ENCODE measurements at regions not wholly inside any gene's neighbourhood (a gene's known extent, or its start where the extent isn't known, plus 50 kb on each side); places are given as distances from the start of the nearest gene placed in this dataset.
"Not testable (repeated sequence)": the region's sequence is repeated elsewhere in the genome, so short reads cannot be mapped to it uniquely, and the experiment has no call there.

DNA sequence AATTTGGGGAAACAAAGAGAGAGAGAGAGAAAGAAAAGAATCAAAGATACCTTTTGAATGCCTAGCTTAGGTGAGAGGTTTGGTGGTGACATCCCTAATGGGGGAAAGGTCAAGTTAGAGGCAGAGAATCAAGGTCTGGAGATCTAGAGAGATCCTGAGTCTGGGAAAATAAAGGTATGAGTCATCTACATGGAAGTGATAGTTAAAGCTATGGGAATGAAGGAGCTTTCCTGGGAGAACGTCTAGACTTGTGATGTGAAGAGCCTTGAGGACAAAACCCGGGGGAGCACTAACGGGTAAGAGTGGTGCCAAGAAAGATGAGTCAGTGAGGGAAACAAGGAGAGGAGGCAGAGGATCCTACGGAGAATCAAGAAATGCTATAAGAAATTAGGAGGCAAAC is 110.8 kb upstream of the RUNX1 start:
- 34 to 40% methylated on average over 4 of the region's 4 CpGs for WGBS, 2 experiments (ENCODE audit: low coverage in 1 of 2, low lambda C conversion rate in 2 of 2, missing lambda C conversion rate in 2 of 2)
- H3K9me2 ChIP-seq (ENCODE audit: insufficient read depth) = no peaks in the 10 kb centered on the region
- no peaks in the 10 kb centered on the region for H3K9me3 ChIP-seq (ENCODE audit: low read depth)
- H2AFZ ChIP-seq = no peak overlapping the region
- H3K4me3 ChIP-seq = no peak overlapping the region
- H3K27ac ChIP-seq = no peak overlapping the region
- H3K4me1 ChIP-seq (ENCODE audit: insufficient read depth) = peaks cover 12% of the 10 kb centered on the region
- TF ChIP-seq EZH2 (IDR thresholded peaks at IDR 0.05; ENCODE audit: insufficient read depth, poor library complexity, severe bottlenecking) (no peak), EZH2phosphoT487 (IDR thresholded peaks at IDR 0.05; ENCODE audit: insufficient read depth, low read depth) (no peak)
- H3K79me2 ChIP-seq (ENCODE audit: insufficient read depth) = no peaks in the 10 kb centered on the region
- no peak overlapping the region for H3K9ac ChIP-seq
- H3K4me2 ChIP-seq (ENCODE audit: unreplicated experiment) = no peak overlapping the region
- no peaks in the 10 kb centered on the region for H4K20me1 ChIP-seq (ENCODE audit: insufficient read depth)
- peaks cover 10% of the 10 kb centered on the region; the same call in 1 of the 2 replicates for H3F3A ChIP-seq (ENCODE audit: insufficient read depth)
- H3K27me3 ChIP-seq (replicated peaks; ENCODE audit: insufficient read depth) = no peaks in the 10 kb centered on the region
- H3K36me3 ChIP-seq (ENCODE audit: low read depth) = no peaks in the 10 kb centered on the region
- DNase-seq = peak; percentile 38
- in situ Hi-C loops (cut with MboI) = no loop called here

DNA sequence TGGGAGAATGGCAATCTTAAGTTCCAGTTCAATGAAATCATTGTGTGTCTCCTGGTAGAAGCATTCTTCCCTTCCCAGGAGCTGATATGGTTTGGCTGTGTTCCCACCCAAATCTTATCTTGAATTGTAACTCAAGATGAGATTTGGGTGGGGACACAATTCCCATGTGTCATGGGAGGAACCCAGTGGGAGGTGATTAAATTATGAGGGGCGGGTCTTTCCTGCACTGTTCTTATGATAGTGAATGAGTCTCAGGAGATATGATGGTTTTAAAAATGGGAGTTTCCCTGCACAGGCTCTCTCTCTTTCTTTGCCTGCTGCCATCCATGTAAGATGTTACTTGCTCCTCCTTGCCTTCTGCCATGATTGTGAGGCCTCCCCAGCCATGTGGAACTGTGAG is 108.3 kb upstream of the RUNX1 start:
- H3K4me3 ChIP-seq; H3K27ac ChIP-seq; H4K20me1 ChIP-seq (ENCODE audit: insufficient read depth); H3K4me2 ChIP-seq (ENCODE audit: unreplicated experiment); H3K9me2 ChIP-seq (ENCODE audit: insufficient read depth); H3F3A ChIP-seq (ENCODE audit: insufficient read depth); in situ Hi-C loops (cut with MboI); DNase-seq; H3K27me3 ChIP-seq (replicated peaks; ENCODE audit: insufficient read depth); H3K4me1 ChIP-seq (ENCODE audit: insufficient read depth); H3K9ac ChIP-seq; H2AFZ ChIP-seq; H3K9me3 ChIP-seq (ENCODE audit: low read depth); H3K79me2 ChIP-seq (ENCODE audit: insufficient read depth); H3K36me3 ChIP-seq (ENCODE audit: low read depth): not testable (repeated sequence)
- 82 to 100% methylated on average over 1 of the region's 1 CpG for WGBS, 2 experiments (ENCODE audit: low coverage in 1 of 2, low lambda C conversion rate in 2 of 2, missing lambda C conversion rate in 2 of 2)

DNA sequence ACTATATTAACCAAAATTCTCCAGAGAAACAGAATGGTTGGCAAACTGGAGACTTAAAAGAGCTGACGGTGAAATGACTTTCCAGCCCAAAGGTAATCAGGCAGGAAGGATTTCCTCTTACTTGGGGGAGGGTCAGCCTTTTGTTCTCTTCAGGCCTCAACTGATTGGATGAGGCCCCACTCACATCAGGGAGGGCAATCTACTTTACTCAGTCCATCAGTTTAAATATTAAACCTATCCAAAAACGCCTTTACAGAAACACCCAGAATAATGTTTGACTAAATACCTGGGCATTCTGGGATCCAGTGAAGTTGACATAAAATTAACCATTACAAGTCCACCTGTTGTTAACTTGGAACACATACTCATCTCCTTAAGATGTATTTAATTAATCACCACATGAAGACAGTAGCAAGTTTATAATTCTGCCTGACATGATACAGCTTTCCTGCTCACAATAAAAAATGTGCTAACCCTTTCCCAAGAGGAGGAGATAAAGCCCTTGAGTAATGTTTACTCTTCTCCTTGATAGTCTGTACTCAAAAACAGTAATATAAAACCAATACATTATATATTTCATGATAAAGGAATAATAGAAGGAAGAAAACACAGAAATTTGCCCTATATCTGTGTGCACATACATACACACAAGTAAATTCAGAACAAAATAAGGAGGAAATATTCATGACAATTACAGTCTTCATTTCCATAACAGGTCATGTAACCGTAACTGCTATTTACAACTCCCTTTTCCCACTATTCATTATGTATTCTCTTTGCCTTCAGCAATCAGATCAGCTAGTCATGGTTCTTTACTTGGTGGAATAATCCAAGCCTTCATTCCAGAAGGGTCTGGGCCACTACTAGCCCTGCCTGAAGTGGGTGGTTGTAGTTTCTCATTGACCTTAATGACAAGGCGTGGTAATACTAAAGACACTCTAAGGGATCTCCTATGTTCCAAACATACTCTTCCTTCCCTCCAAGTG is 107.5 kb upstream of the RUNX1 start:
- Histone ChIP-seq H2AFZ (no peak overlapping the region), H3F3A (ENCODE audit: insufficient read depth) (peaks cover 4% of the 10 kb centered on the region; the same call in 1 of the 2 replicates), H3K9me2 (ENCODE audit: insufficient read depth) (no peaks in the 10 kb centered on the region), H3K36me3 (ENCODE audit: low read depth) (no peaks in the 10 kb centered on the region), H3K4me1 (ENCODE audit: insufficient read depth) (peaks cover 2% of the 10 kb centered on the region; the same call in 1 of the 2 replicates), H4K20me1 (ENCODE audit: insufficient read depth) (no peaks in the 10 kb centered on the region), H3K4me3 (no peak overlapping the region), H3K9ac (no peak overlapping the region), H3K9me3 (ENCODE audit: low read depth) (no peaks in the 10 kb centered on the region), H3K27ac (no peak overlapping the region), H3K27me3 (replicated peaks; ENCODE audit: insufficient read depth) (no peaks in the 10 kb centered on the region), H3K4me2 (ENCODE audit: unreplicated experiment) (no peak overlapping the region), H3K79me2 (ENCODE audit: insufficient read depth) (no peaks in the 10 kb centered on the region)
- TF ChIP-seq EZH2phosphoT487 (IDR thresholded peaks at IDR 0.05; ENCODE audit: insufficient read depth, low read depth) (no peak), EZH2 (IDR thresholded peaks at IDR 0.05; ENCODE audit: insufficient read depth, poor library complexity, severe bottlenecking) (no peak)
- DNase-seq = no peak
- in situ Hi-C loops (cut with MboI) = no loop called here
- 95 to 97% methylated on average over 4 of the region's 4 CpGs for WGBS, 2 experiments (ENCODE audit: low coverage in 1 of 2, low lambda C conversion rate in 2 of 2, missing lambda C conversion rate in 2 of 2)

DNA sequence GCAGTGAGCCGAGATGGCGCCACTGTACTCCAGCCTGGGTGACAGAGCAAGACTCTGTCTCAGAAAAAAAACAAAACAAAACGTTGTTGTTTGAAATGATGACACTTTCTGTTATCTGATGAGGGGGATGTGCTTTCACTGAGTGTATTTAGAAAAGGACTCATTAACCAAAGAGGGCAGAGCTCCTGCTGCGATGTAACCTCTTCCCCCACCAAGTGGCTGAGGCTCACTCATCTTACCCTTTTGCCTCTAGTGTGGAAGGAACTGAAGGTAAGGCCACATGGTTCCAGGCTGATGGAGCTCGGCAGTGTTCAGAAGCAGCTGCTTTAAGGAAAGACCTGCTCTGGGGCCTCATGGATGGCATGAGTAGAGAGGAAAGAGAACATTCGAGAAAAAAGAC is 105.7 kb upstream of the RUNX1 start:
- H3K9me2 ChIP-seq (ENCODE audit: insufficient read depth) = no peaks in the 10 kb centered on the region
- H3K27me3 ChIP-seq (replicated peaks; ENCODE audit: insufficient read depth) = no peaks in the 10 kb centered on the region
- peaks cover 22% of the 10 kb centered on the region for H3F3A ChIP-seq (ENCODE audit: insufficient read depth)
- 76 to 81% methylated on average over 6 of the region's 6 CpGs for WGBS, 2 experiments (ENCODE audit: low coverage in 1 of 2, low lambda C conversion rate in 2 of 2, missing lambda C conversion rate in 2 of 2)
- no peak overlapping the region for H3K4me3 ChIP-seq
- no peaks in the 10 kb centered on the region for H3K36me3 ChIP-seq (ENCODE audit: low read depth)
- no peak overlapping the region for H3K4me2 ChIP-seq (ENCODE audit: unreplicated experiment)
- H2AFZ ChIP-seq = no peak overlapping the region
- H3K9me3 ChIP-seq (ENCODE audit: low read depth) = no peaks in the 10 kb centered on the region
- peaks cover 20% of the 10 kb centered on the region for H3K4me1 ChIP-seq (ENCODE audit: insufficient read depth)
- H3K9ac ChIP-seq = no peak overlapping the region
- no peaks in the 10 kb centered on the region for H3K79me2 ChIP-seq (ENCODE audit: insufficient read depth)
- in situ Hi-C loops (cut with MboI) = no loop called here
- DNase-seq = no peak
- no peak overlapping the region for H3K27ac ChIP-seq
- no peaks in the 10 kb centered on the region for H4K20me1 ChIP-seq (ENCODE audit: insufficient read depth)
- TF ChIP-seq EZH2phosphoT487 (IDR thresholded peaks at IDR 0.05; ENCODE audit: insufficient read depth, low read depth) = no peak
- no peak for TF ChIP-seq EZH2 (IDR thresholded peaks at IDR 0.05; ENCODE audit: insufficient read depth, poor library complexity, severe bottlenecking)
